H1 (cell line): ENCODE measurements at regions not wholly inside any gene's neighbourhood (a gene's known extent, or its start where the extent isn't known, plus 50 kb on each side); places are given as distances from the start of the nearest gene placed in this dataset.

Source experiments
- CTCF ChIA-PET: fragments of 300-600 bp; sonication (Branson Sonifier 250); formaldehyde crosslinking; loops from one replicate; lab custom pipeline; 2021; ENCODE audit not compliant: partially characterized antibody; lab: Charles Lee
- POLR2A ChIA-PET: fragments of 300-600 bp; sonication (Branson Sonifier 250); formaldehyde crosslinking; loops from one replicate; lab custom pipeline; 2021; ENCODE audit warnings: inconsistent platforms; ENCODE audit not compliant: partially characterized antibody; lab: Charles Lee
- DNase-seq, 2 experiments: peaks; one replicate each; pipeline versions ENCODE4 v3.0.0 to v3.0.0-alpha.2; 2010 to 2022; ENCODE audit warnings: low spot score in 2 of 2, low read depth in 1 of 2, mixed read lengths in 1 of 2
- FAIRE-seq: peaks from 2 replicates; lab custom pipeline; 2011; peaks lifted over from hg19 to GRCh38; lab: Jason Lieb, UNC
- H2AFZ ChIP-seq: 2 replicates; pipeline ENCODE4 v1.8.1; 2012; ENCODE audit warnings: low read length, inconsistent platforms
- H2AK5ac ChIP-seq: 2 replicates; pipeline ENCODE4 v1.6.1; 2013; ENCODE audit warnings: low read depth, low read length
- H2BK120ac ChIP-seq: replicated peaks from 2 replicates; pipeline ENCODE3; 2013; ENCODE audit warnings: low read depth, low read length, inconsistent platforms
- H2BK12ac ChIP-seq: 2 replicates; pipeline ENCODE4 v1.6.1; 2013; ENCODE audit warnings: low read depth, low read length
- H2BK15ac ChIP-seq: 2 replicates; pipeline ENCODE4 v1.6.1; 2013; ENCODE audit warnings: low read length
- H2BK20ac ChIP-seq: 2 replicates; pipeline ENCODE4 v1.6.1; 2013; ENCODE audit warnings: low read length
- H2BK5ac ChIP-seq: 2 replicates; pipeline ENCODE4 v1.6.1; 2013; ENCODE audit warnings: low read depth, low read length
- H3K14ac ChIP-seq: 2 replicates; pipeline ENCODE4 v1.6.1; 2013; ENCODE audit warnings: inconsistent platforms; ENCODE audit not compliant: insufficient read length
- H3K18ac ChIP-seq: 2 replicates; pipeline ENCODE4 v1.6.1; 2013; ENCODE audit warnings: low read length; ENCODE audit errors: extremely low read depth
- H3K23ac ChIP-seq: 2 replicates; pipeline ENCODE4 v1.6.1; 2013; ENCODE audit warnings: inconsistent platforms; ENCODE audit not compliant: insufficient read length
- H3K23me2 ChIP-seq: 2 replicates; pipeline ENCODE4 v1.6.1; 2013; ENCODE audit warnings: low read depth, low read length
- H3K27ac ChIP-seq: 2 replicates; pipeline ENCODE4 v1.6.1; 2011; ENCODE audit warnings: low read depth, low read length, inconsistent platforms
- H3K27me3 ChIP-seq, 4 experiments: replicated peaks in 1 of 4; 1 replicate in 1 of 4; 2 replicates in 3 of 4; pipeline versions ENCODE4 v1.6.1 to v1.8.1; 2011 to 2013; ENCODE audit warnings: low read length in 3 of 4, mild to moderate bottlenecking in 3 of 4, inconsistent platforms in 2 of 4, mixed read lengths in 2 of 4, moderate library complexity in 1 of 4; ENCODE audit not compliant: control insufficient read depth in 3 of 4, insufficient read depth in 3 of 4; ENCODE audit errors: extremely low read depth in 1 of 4
- H3K36me3 ChIP-seq, 4 experiments: 2 replicates each; pipeline versions ENCODE4 v1.6.1 to v1.8.1; 2011 to 2013; ENCODE audit warnings: mild to moderate bottlenecking in 4 of 4, low read length in 3 of 4, moderate library complexity in 2 of 4, control low read depth in 1 of 4, inconsistent platforms in 1 of 4; ENCODE audit not compliant: insufficient read depth in 4 of 4, control insufficient read depth in 2 of 4
- H3K4ac ChIP-seq: replicated peaks from 2 replicates; pipeline ENCODE3; 2013; ENCODE audit warnings: low read length, low read depth, mixed read lengths, inconsistent platforms; ENCODE audit not compliant: insufficient read length
- H3K4me1 ChIP-seq, 4 experiments: replicated peaks in 1 of 4; 1 replicate in 1 of 4; 2 replicates in 3 of 4; pipeline versions ENCODE4 v1.6.1 to v1.8.1; 2011 to 2013; ENCODE audit warnings: low read length in 3 of 4, inconsistent platforms in 2 of 4, mixed read lengths in 1 of 4; ENCODE audit not compliant: insufficient read depth in 4 of 4, control insufficient read depth in 3 of 4
- H3K4me2 ChIP-seq, 2 experiments: 2 replicates each; pipeline versions ENCODE4 v1.6.1 to v1.8.1; 2011 to 2013; ENCODE audit warnings: low read depth in 2 of 2, low read length in 2 of 2, control low read depth in 1 of 2, inconsistent platforms in 1 of 2, mild to moderate bottlenecking in 1 of 2; ENCODE audit not compliant: insufficient read depth in 1 of 2
- H3K4me3 ChIP-seq, 4 experiments: fragments of 200-600, 300-600 bp in 1 of 4; sonication (generic), shearing (Covaris generic), sonication (Bioruptor Twin) in 1 of 4; 2 replicates each; pipeline versions ENCODE4 v1.5.1 to v1.8.1; 2011 to 2016; ENCODE audit warnings: low read length in 4 of 4, low read depth in 3 of 4, control low read depth in 2 of 4, inconsistent platforms in 2 of 4, mild to moderate bottlenecking in 2 of 4, mixed read lengths in 1 of 4, moderate library complexity in 1 of 4; ENCODE audit not compliant: insufficient read depth in 2 of 4; ENCODE audit errors: extremely low read depth in 1 of 4
- H3K56ac ChIP-seq: replicated peaks from 2 replicates; pipeline ENCODE3; 2013; ENCODE audit warnings: low read depth, mild to moderate bottlenecking, mixed read lengths, low read length, inconsistent platforms; ENCODE audit not compliant: insufficient read length
- H3K79me1 ChIP-seq: 2 replicates; pipeline ENCODE4 v1.6.1; 2013; ENCODE audit warnings: low read depth, low read length, control low read depth
- H3K79me2 ChIP-seq, 2 experiments: 2 replicates each; pipeline versions ENCODE4 v1.6.1 to v1.8.1; 2012 to 2013; ENCODE audit warnings: low read length in 2 of 2, mild to moderate bottlenecking in 2 of 2, inconsistent platforms in 1 of 2; ENCODE audit not compliant: insufficient read depth in 2 of 2, control insufficient read depth in 1 of 2
- H3K9ac ChIP-seq, 4 experiments: replicated peaks in 1 of 4; 1 replicate in 1 of 4; 2 replicates in 3 of 4; pipeline versions ENCODE4 v1.6.1 to v1.8.1; 2011 to 2013; ENCODE audit warnings: low read depth in 3 of 4, low read length in 3 of 4, control low read depth in 2 of 4, mild to moderate bottlenecking in 2 of 4, moderate library complexity in 2 of 4, inconsistent platforms in 1 of 4; ENCODE audit errors: extremely low read depth in 1 of 4
- H3K9me3 ChIP-seq, 2 experiments: 2 replicates each; pipeline versions ENCODE4 v1.6.1 to v1.8.1; 2012 to 2013; ENCODE audit warnings: mild to moderate bottlenecking in 2 of 2, moderate library complexity in 2 of 2, control low read depth in 1 of 2, inconsistent platforms in 1 of 2, low read depth in 1 of 2, low read length in 1 of 2, mixed read lengths in 1 of 2; ENCODE audit not compliant: insufficient read depth in 2 of 2
- H4K20me1 ChIP-seq, 2 experiments: replicated peaks in 1 of 2; 2 replicates each; pipeline versions ENCODE3 to v1.8.1; 2011 to 2013; ENCODE audit warnings: inconsistent platforms in 2 of 2, low read length in 2 of 2, mild to moderate bottlenecking in 1 of 2; ENCODE audit not compliant: insufficient read depth in 2 of 2, control insufficient read depth in 1 of 2
- H4K5ac ChIP-seq: 2 replicates; pipeline ENCODE4 v1.6.1; 2013; ENCODE audit warnings: low read length, low read depth, mixed read lengths, inconsistent platforms; ENCODE audit not compliant: insufficient read length
- H4K8ac ChIP-seq: 2 replicates; pipeline ENCODE4 v1.8.0; 2013; ENCODE audit warnings: mild to moderate bottlenecking, moderate library complexity, low read length, inconsistent platforms; ENCODE audit not compliant: insufficient read depth; ENCODE audit errors: extremely low read depth
- H4K91ac ChIP-seq: replicated peaks from 2 replicates; pipeline ENCODE3; 2013; ENCODE audit warnings: low read length, mixed read lengths, inconsistent platforms; ENCODE audit not compliant: insufficient read length
- BCL11A ChIP-seq, 2 experiments: IDR thresholded peaks; one replicate each; pipeline ENCODE4 v1.6.1; 2011; ENCODE audit warnings: low read depth in 2 of 2, low read length in 2 of 2, mild to moderate bottlenecking in 2 of 2
- EGR1 ChIP-seq: IDR thresholded peaks from 2 replicates; pipeline ENCODE4 v1.6.1; 2011; ENCODE audit warnings: low read depth, low read length, borderline replicate concordance
- JUND ChIP-seq: IDR thresholded peaks from 2 replicates; pipeline ENCODE4 v1.6.1; 2011; ENCODE audit warnings: mild to moderate bottlenecking, improper control_type of control experiment, low read length
- KDM4A ChIP-seq: IDR thresholded peaks from one replicate; pipeline ENCODE4 v1.7.1; 2012; ENCODE audit warnings: low read depth, mild to moderate bottlenecking, moderate library complexity, low read length, inconsistent platforms; ENCODE audit not compliant: severe bottlenecking
- MAX ChIP-seq: IDR thresholded peaks from 2 replicates; pipeline ENCODE4 v1.6.1; 2012; ENCODE audit warnings: inconsistent platforms
- NANOG ChIP-seq: IDR thresholded peaks from 2 replicates; pipeline ENCODE4 v1.6.1; 2011; ENCODE audit warnings: low read length, low read depth, mild to moderate bottlenecking, inconsistent platforms; ENCODE audit not compliant: insufficient read depth, poor library complexity, severe bottlenecking
- RFX5 ChIP-seq: IDR thresholded peaks from 2 replicates; pipeline ENCODE4 v1.6.1; 2011; ENCODE audit warnings: low read depth, low read length, improper control_type of control experiment, borderline replicate concordance
- RNF2 ChIP-seq: fragments of 200-900, 300-1000 bp; sonication (generic); IDR thresholded peaks from 2 replicates; pipeline ENCODE4 v1.7.1; 2016; ENCODE audit warnings: borderline replicate concordance, low read depth, mild to moderate bottlenecking, antibody characterized with exemption, low read length; ENCODE audit not compliant: poor library complexity, severe bottlenecking; ENCODE audit errors: missing control alignments
- SP2 ChIP-seq: IDR thresholded peaks from 2 replicates; pipeline ENCODE4 v1.6.1; 2012; ENCODE audit warnings: mild to moderate bottlenecking, low read length, inconsistent platforms
- TAF1 ChIP-seq: IDR thresholded peaks from 2 replicates; pipeline ENCODE4 v1.6.1; 2011; ENCODE audit warnings: mild to moderate bottlenecking, low read depth, low read length
- YY1 ChIP-seq: IDR thresholded peaks from 2 replicates; pipeline ENCODE4 v1.6.1; 2011; ENCODE audit warnings: low read depth, mild to moderate bottlenecking, low read length
- ZNF274 ChIP-seq: IDR thresholded peaks from 2 replicates; pipeline ENCODE4 v1.7.0; 2012; ENCODE audit warnings: low read length, borderline replicate concordance; ENCODE audit errors: extremely low read depth
- WGBS, 2 experiments: shearing (Covaris generic) in 1 of 2; methylation state at CpG; one replicate each; pipeline versions ENCODE4 v1.1.6 to v1.1.7; 2013 to 2015; ENCODE audit warnings: low lambda C conversion rate in 2 of 2, mixed read lengths in 2 of 2, inconsistent platforms in 1 of 2, low coverage in 1 of 2, missing lambda C conversion rate in 1 of 2; ENCODE audit not compliant: insufficient replicate concordance in 2 of 2, insufficient coverage in 1 of 2, insufficient read length in 1 of 2; ENCODE audit errors: extremely low coverage in 1 of 2, missing lambda C conversion rate in 1 of 2; 5-methylcytosine and 5-hydroxymethylcytosine counted together

GRCh38 chr9:95613670-95614069 is 96.9 kb upstream of the PTCH1 start:
- WGBS, 2 experiments, result 89% methylated on average over 3 of the region's 3 CpGs; no CpG with 5 or more reads in 1 of the 2 experiments
- FAIRE-seq (no peak), DNase-seq (no peak)
- H2AFZ ChIP-seq, result no peak overlapping the region
- H4K91ac ChIP-seq, result no peak overlapping the region
- no peak overlapping the region for H2BK12ac ChIP-seq
- H3K79me2 ChIP-seq, result no peaks in the 10 kb centered on the region
- no peaks in the 10 kb centered on the region for H3K4me1 ChIP-seq
- H4K20me1 ChIP-seq, result no peaks in the 10 kb centered on the region
- H2AK5ac ChIP-seq, result no peak overlapping the region
- H3K4me2 ChIP-seq, result no peak overlapping the region
- no peak overlapping the region for H3K9ac ChIP-seq
- 0 out of 2 replicates have a peak, but pooled peaks cover 3% of the 10 kb centered on the region for H3K23me2 ChIP-seq
- ChIA-PET POLR2A (interaction anchor here (0.6 to 0.7 kb wide), 2 partner anchors 490 to 654 kb away, joined by 3 to 5 read pairs; no protein-coding TSS in a partner anchor), CTCF (interaction anchor here (0.9 to 1.0 kb wide), 2 partner anchors 16 to 604 kb away, joined by 3 read pairs; no protein-coding TSS in a partner anchor)
- H3K36me3 ChIP-seq, result no peaks in the 10 kb centered on the region
- H2BK120ac ChIP-seq, result no peak overlapping the region
- H3K56ac ChIP-seq, result no peak overlapping the region
- no peak overlapping the region for H3K23ac ChIP-seq
- H2BK20ac ChIP-seq, result no peak overlapping the region
- H3K4ac ChIP-seq, result no peak overlapping the region
- no peaks in the 10 kb centered on the region for H3K9me3 ChIP-seq
- no peak overlapping the region for H3K4me3 ChIP-seq
- no peak overlapping the region for H3K27ac ChIP-seq
- no peaks in the 10 kb centered on the region for H3K27me3 ChIP-seq
- H2BK15ac ChIP-seq, result no peak overlapping the region
- no peaks in the 10 kb centered on the region; the same call in 1 of the 2 replicates for H3K79me1 ChIP-seq
- TF ChIP-seq MAX (no peak), BCL11A (IDR thresholded peaks at IDR 0.05; ENCODE audit: low read depth in 2 of 2, low read length in 2 of 2) (no peak), EGR1 (no peak), RFX5 (no peak), RNF2 (no peak), ZNF274 (no peak), SP2 (no peak), NANOG (no peak), JUND (no peak), KDM4A (no peak), TAF1 (no peak), YY1 (no peak)
- no peak overlapping the region for H2BK5ac ChIP-seq
- H3K18ac ChIP-seq, result no peak overlapping the region
- H3K14ac ChIP-seq, result no peak overlapping the region
- H4K8ac ChIP-seq, result no peak overlapping the region
- no peak overlapping the region for H4K5ac ChIP-seq
